HL-60/S4 (cell line): ENCODE measurements at regions not wholly inside any gene's neighbourhood (a gene's known extent, or its start where the extent isn't known, plus 50 kb on each side); places are given as distances from the start of the nearest gene placed in this dataset.

Experiments
- in situ Hi-C: fragments of 300-500 bp; cut with MboI; formaldehyde crosslinking; loops from 2 replicates; pipeline ENCODE4 v1.14.3; 2022; ENCODE audit warnings: low sequenced_read_pairs

DNA sequence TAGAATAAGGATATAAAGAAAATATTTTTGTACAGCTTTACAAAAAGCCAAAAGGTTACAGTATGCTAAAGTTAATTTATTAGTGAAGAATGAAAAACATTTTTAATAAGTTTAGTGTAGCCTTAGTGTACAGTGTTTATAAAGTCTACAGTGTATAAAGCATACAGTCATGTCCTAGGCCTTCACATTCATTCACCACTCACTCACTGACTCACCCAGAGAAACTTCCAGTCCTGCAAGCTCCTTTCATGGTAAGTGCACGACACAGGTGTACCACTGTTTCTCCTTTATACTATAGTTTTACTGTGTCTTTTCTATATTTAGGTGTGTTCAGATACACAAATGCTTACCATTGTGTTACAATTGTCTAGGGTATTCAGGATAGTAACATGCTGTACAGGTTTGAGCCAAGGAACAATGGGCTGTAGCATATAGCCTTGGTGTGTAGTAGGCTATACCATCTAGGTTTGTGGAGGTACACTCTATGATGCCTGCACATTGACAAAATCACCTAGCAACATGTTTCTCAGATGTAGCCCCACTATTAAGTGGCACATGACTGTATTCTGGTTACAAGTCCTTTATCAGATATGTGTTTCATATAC lies 197.1 kb upstream of the KBTBD8 start:
- in situ Hi-C loops: loop anchor here (25.0 kb wide), 1 partner anchor 514 kb away; no protein-coding TSS in a partner anchor

DNA sequence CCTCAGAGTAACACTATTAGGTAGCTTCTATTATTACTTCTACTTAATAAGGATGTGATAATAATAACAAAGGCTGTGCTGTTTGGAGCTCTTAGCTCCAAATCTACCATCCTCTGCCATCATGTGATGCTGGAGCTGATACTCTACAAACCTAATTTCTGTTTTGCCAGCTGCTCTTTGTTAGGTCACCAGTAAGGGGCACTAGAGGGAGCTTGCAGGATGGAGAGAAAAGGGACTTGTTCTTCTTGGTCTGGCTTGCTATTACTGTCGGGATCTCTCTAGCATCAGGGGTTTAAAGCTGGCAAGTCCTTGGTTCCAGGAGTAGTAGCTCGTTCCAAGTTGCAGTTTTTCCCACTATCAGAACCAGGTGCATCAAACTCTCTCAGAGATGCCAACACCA lies 194.9 kb upstream of the KBTBD8 start:
- in situ Hi-C loops: loop anchor here (25.0 kb wide), 1 partner anchor 516 kb away; no protein-coding TSS in a partner anchor

DNA sequence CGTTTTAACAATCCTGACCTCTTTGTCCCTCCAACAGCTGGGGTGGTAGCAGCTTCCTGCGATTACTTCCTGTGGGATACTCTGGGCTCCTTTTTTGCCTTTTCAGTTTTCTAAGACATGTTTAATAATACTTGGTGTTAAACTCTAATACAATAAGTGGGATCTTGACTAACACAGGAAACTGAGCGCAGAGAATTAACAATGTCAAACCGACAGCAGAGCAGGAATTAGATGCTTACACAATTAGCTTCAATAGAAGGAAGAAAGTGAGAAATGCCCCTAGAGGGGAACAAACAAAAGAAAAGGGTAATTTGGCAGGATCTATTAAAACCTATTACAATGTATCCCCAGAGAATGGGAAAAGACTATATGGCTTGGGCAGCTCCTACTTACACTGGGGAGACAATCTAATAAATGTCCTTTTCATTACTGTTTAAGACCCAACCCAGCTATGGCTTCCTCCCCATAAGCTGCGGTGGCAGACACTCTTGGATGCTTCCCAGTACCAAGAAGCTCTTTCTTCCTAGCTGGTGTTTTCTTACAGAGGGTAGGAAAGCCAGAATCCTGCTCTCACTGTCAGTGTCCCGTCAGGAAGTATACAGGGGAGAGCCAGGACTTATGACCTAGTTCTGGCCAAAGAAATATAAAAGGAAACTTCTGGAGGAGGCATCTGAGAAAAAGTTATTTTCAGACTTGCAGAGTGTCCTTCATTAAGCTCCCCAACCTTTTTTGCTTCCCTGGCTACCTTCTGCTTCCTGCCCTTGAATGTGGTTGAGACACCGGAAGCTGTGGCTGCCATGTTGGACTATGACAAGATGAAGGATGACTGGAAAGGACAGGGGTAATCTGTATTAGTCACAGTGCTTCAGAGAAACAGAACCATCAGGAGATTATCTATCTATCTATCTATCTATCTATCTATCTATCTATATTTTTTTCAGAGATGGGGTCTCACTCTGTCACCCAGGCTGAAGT lies 194.1 kb upstream of the KBTBD8 start:
- in situ Hi-C loops: loop anchor here (25.0 kb wide), 1 partner anchor 517 kb away; no protein-coding TSS in a partner anchor

DNA sequence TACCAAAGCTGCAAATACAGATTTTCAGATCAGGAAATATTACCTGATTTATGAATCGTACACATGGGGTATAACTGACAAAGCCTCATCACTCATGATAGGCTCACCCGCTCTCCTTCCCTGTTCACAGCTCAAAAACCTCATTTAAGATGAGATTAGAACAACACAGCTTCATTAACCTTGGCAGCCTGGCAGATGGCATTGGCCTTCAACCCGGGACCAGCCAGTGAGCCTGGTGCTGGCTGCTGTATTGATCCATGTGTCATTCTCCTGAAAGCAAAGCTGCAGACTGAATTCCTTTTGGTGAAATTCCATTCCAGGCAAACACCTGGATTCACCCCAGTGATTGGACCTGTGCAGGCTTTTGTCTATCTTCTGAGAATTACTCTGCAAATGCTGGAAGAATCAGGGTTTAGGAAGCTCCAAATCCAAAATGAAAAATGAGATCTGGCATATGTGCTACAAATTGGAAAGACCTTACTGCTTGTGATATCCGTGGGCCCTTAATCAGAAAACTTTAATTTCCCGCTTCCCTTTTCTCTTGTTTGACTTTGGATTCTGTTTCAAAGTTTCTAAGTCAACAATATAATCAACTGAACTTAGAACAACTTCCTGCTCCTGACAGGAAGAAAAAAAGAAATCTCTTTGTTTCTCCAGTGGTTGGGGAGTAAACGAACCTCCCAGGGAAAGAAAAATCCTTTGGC lies 189.1 kb upstream of the KBTBD8 start:
- in situ Hi-C loops: loop anchor here (25.0 kb wide), 1 partner anchor 522 kb away; no protein-coding TSS in a partner anchor

DNA sequence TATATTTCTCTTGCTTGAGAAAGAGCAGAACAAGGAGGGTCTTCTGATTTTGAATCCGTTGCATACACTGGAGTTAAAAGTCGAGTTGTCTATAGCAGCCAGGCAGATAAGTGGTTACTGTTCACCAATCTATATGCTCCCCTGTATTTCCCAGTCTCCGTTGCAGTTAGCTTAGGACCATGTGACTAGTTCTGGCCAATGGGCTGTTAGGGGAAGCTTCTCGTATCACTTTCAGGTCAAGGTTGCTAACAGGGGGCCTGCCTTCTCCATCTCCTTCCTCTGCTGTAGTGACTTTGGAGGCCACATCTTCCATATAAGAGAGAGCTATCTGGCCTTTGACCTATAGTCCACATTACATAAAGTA lies 188.5 kb upstream of the KBTBD8 start:
- in situ Hi-C loops: loop anchor here (25.0 kb wide), 1 partner anchor 522 kb away; no protein-coding TSS in a partner anchor

DNA sequence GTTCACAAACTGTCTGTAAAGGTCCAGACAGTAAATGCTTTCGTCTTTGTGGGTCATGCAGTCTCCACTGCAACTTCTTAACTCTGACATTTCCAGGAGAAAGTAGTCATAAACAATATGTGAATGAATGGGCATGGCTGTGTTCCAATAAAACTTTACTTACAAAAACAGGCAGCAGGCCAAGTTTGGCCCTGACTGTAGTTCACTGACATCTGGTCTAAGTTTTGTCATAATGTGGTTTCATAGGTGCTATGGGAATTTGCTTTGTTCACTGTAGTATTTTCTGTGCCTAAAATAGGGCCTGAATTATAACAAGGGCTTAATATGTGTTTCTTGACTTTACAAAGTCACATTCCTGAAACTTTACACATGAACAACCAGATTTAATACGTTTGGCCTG lies 186.0 kb upstream of the KBTBD8 start:
- in situ Hi-C loops: loop anchor here (25.0 kb wide), 1 partner anchor 525 kb away; no protein-coding TSS in a partner anchor

DNA sequence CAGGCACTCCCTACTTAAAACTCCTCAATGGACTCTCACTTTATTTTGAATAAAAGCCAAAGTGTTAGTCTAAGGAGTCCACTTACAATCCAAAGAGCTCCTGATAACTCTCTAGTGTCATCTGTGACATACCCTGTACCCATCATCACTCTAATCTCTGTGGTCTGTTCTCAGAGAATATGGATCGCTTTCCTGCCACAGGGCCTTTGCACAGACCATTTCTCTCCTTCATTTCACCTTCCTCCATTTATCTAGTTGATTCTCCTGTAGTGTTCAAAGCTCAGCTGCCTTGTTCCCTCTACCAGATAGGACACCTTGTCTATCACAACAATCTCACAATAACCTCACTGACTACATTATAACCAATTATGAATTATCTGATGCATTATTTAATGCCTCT lies 185.4 kb upstream of the KBTBD8 start:
- in situ Hi-C loops: loop anchor here (25.0 kb wide), 1 partner anchor 525 kb away; no protein-coding TSS in a partner anchor

DNA sequence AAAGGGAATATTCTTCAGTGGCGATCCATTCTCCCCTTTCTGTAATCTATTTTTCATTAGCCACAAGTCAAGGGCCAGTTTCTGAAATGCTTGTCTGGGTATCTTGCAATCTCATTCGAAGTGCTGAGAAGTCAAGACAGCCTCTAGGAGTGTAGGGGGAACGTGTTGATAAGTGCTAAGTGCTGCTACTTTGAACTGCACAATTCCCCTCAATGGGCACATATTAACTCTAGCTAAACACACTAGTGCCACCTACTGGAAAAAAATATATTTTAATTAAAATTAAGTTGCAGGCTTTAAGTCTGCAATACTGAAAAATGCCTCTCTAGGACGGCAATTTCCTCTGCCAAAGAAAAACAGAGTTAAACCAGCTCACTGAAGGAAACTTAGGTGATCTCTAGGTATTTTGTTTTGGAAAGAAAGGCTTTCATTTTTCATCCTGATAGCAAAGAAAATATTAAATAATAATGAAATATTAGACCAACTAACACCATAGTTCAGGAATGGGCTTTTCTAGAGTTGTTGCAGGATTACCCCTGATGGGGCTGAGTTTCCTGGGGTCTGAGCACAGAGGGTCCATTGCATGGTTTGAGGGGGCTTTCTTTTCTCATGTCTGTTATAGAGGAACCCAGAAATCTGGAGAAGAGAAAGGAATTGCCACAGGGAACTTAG lies 181.9 kb upstream of the KBTBD8 start:
- in situ Hi-C loops: loop anchor here (25.0 kb wide), 1 partner anchor 529 kb away; no protein-coding TSS in a partner anchor

DNA sequence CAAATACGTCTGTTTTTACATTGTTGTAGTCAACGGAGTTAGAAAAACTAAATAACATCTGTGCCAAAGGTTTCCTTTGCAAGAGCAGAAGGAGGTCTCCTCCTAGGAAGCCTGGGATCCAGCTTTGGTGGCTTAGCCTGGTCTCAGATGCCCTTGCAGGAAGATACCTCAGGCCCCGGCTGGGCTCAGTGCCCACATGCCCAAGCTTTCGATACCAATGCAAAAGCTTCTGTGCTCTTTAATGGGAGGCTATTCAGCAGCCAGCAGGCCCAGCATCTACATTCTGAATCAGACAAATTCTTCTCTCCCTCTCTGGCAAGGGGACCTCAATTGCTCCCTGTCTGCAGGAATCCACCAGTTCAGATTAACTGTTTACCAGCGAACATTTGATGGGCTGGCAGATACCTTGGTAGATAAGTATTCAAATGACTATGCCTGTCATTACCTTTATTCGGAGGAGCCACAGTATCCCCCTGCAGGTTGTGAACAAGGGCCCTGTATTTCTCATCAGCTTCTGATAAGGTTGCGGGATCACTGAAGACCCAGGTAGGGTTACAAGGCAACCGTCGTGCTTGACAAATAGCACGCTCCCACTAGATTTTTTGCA lies 180.1 kb upstream of the KBTBD8 start:
- in situ Hi-C loops: loop anchor here (25.0 kb wide), 1 partner anchor 531 kb away; no protein-coding TSS in a partner anchor

DNA sequence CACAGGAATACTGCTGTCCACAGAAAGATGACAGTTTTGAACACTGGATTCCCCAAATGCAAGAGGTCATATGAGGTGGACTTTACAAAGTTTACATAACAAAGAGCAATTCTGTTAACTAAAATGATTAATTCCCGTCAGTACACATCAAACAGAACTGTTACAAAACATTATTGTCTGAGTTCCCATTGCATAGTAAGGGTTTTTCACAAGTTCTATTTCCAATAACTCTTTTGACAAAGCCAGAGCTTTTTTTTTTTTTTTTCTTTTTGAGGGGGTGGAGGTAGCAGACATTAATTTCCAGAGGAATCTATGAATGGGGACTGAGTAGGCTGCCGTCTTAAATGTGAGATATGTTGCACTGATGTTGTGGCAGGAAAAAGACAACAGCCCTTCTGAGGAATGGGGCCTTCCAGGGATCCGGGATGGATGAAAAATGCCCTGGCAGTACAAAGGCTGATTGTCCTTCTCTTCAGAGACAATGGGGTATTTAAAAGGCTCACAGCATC lies 178.1 kb upstream of the KBTBD8 start:
- in situ Hi-C loops: loop anchor here (25.0 kb wide), 1 partner anchor 533 kb away; no protein-coding TSS in a partner anchor

DNA sequence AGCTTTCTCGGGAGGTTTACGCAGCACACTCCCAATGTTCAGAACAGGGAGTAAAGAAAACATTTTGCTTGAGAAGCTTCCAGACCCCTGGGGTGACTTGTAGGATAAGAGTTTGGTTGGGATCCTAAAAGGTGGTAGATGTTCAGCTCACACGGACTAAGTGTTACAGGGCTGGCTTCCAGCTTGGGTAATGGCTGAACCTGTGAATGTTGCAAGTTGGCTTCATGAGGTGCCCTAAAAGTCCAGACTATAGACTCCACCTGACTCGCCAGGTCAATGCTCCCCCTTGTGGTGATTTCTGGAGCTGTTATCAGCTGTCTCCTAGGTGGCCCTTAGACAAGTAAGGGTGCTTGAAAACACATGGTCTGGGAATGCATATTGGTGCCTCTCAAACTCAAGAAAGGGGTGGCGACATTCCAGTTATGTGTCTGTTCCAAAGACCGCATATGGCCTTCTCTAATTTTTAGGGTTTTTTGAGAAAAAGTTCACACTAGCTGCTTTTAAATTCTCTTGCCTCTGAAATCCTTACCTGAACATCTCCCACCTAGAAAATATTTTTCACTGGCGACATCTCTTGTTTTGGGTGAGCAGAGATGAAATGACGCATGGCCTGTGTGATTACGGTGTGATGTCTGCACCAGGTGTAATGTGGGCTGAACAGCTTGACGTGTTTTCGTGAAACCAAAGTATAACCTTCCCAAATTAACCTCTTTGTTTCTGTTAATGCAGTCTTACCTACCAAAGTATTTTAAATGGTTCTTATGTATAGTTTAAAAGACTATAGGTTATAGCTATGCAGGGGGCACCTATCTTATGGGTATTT lies 175.7 kb upstream of the KBTBD8 start:
- in situ Hi-C loops: loop anchor here (25.0 kb wide), 1 partner anchor 535 kb away; no protein-coding TSS in a partner anchor

DNA sequence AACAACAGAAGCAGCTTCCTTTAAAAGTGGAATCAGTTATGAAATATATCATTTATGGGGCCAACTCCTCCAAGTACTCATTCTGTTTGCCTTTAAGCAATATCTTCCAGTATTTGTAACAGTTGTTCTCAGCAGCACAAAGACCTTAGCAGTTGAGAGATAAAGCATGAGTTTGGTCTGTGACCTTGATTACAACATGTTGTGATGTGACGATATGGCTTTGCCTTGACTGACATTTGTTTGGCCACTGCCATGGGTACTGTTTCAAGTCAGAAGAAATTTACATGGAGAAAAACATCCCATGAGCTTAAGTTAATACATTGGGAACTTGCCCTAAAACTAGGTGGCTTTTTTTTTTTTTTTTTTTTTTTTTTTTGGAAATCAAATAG lies 175.1 kb upstream of the KBTBD8 start:
- in situ Hi-C loops: loop anchor here (25.0 kb wide), 1 partner anchor 536 kb away; no protein-coding TSS in a partner anchor

DNA sequence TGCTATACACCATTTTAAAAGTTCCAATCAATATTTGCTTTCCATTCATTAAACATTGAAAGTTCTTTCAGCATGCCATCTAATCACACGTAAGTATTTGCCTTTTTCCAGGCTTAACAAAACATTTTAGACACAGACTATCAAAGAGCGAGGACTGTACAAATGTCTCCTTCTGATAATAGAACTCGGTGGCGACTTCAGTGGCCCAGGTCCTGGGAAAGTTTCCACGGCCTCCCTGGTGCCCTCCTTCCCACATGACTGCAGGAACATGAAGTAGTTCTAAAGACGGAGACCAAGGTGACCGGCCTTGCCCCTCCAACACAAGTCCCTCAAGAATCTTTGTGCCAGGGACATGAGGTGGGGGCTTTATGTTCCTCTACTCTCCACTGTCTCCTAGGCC lies 174.6 kb upstream of the KBTBD8 start:
- in situ Hi-C loops: loop anchor here (25.0 kb wide), 1 partner anchor 536 kb away; no protein-coding TSS in a partner anchor

DNA sequence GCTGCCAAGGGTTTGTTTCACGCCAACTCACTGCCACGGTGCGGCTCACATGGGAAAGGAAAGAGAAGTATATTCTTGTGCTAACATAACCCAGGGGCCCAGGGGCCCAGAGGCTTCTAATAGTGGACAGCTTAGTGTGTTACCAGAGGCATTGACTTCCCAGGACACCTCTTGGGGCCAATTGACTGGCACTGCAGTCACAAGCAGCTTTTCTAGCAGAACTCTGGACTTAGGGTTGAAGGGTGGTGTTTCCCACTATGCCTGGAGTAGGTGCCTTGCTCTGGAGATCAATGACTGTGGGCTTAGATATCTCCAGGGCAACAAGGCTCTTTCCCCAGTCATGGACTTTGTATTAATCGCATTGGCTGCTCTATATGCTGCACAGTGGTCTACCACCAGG lies 172.7 kb upstream of the KBTBD8 start:
- in situ Hi-C loops: no loop called here

DNA sequence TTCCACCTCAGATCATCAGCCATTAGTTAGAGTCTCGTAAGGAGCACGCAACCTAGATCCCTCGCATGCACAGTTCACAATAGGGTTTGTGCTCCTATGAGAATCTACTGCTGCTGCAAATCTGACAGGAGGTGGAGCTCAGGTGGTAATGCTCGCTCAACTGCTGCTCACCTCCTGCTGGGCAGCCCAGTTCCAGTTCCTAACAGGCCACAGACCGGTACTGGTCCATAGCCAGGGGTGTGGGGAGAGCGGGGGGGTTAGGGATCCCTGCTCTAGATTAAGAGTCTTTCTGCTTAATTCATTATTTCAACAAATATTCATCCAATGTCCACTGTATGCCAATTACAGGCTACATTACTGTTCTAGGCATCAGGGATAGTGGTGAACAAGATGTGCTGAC lies 170.4 kb upstream of the KBTBD8 start:
- in situ Hi-C loops: no loop called here

DNA sequence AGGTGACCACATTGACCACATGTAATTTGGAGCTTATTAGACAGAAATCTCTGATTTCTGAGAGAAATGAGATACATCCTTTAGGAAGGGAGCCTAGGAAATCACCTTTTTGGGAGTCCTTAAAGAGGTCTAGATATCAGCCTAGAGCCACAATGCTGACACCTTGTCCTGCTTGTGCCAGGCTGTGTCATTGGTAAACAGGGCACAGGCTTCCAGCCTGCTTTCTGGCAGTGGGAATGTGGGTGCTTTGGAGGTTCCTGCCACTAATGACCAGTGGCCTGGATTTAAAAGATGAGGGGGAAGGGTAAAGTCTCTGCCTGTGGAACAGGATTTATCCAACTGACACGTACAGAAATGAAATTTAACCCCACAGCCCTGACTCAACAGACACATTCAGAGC lies 169.8 kb upstream of the KBTBD8 start:
- in situ Hi-C loops: no loop called here

DNA sequence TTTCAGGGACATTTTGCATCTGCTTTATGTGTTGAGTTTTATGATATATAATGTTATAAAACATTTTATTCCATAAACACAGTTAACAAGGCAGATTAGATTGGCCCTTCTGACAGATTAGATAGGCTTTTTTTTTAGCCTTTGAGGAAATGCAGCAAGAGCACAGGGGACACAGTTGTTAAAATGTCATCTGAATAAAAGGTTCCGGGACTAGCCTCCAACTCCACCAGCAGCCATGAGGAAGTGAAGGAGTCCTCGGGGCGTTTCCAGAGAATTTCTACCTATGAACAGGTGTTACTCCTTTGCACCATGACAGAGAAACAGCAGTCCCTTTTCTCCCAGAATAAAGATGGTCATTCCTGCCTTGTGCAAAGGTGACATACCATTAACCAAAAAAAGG lies 167.8 kb upstream of the KBTBD8 start:
- in situ Hi-C loops: no loop called here

DNA sequence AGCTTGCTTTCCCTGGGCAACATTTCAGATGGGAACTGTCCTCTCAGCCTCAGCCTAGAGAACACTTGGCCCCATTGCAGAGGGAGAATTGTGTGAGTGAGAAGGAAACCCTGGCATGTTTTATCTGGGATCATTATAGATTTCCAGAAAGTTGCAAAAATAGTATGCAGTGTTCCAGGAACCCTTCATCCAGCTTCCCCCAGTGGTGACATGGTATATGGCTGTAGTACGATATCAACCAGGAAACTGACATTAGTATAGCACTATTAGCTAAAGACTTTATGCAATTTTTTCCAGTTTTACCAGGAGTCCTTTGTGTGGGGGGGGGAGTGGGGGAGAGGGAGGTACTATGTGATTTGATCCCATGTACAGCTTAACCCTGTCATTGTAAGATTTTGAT lies 166.2 kb upstream of the KBTBD8 start:
- in situ Hi-C loops: no loop called here
